ENCODE measurements at regions not wholly inside any gene's neighbourhood (a gene's known extent, or its start where the extent isn't known, plus 50 kb on each side); places are given as distances from the start of the nearest gene placed in this dataset.

GRCh38 chr10:20978617-20979016 lies 81.5 kb upstream of the NEBL start:
- no peak for TF ChIP-seq CTCF (IDR thresholded peaks at IDR 0.05)
- TF ChIP-seq POLR2AphosphoS5 (IDR thresholded peaks at IDR 0.05) = no peak
- no peak for TF ChIP-seq POLR2A (IDR thresholded peaks at IDR 0.05)

Data from breast epithelium (tissue), 3 donors.